HEK293T (cell line): ENCODE measurements at regions not wholly inside any gene's neighbourhood (a gene's known extent, or its start where the extent isn't known, plus 50 kb on each side); places are given as distances from the start of the nearest gene placed in this dataset.

Source experiments
- ARNT ChIP-seq: fragments of 450-650 bp; IDR thresholded peaks from 2 replicates; pipeline ENCODE4 v1.6.1; 2017; ENCODE audit warnings: mild to moderate bottlenecking
- BHLHE40 ChIP-seq: fragments of 450-650 bp; IDR thresholded peaks from 2 replicates; pipeline ENCODE4 v1.6.1; 2016; ENCODE audit warnings: mild to moderate bottlenecking, moderate library complexity, borderline replicate concordance
- FOXA1 ChIP-seq: fragments of 450-650 bp; IDR thresholded peaks from 2 replicates; pipeline ENCODE4 v1.6.1; 2016; ENCODE audit warnings: mild to moderate bottlenecking
- FOXK2 ChIP-seq: fragments of 450-650 bp; IDR thresholded peaks from 2 replicates; pipeline ENCODE4 v1.6.1; 2016; ENCODE audit warnings: mild to moderate bottlenecking
- FOXM1 ChIP-seq: fragments of 450-650 bp; IDR thresholded peaks from 2 replicates; pipeline ENCODE4 v1.6.1; 2017; ENCODE audit warnings: mild to moderate bottlenecking, borderline replicate concordance
- HDGF ChIP-seq: fragments of 450-650 bp; IDR thresholded peaks from 2 replicates; pipeline ENCODE4 v1.6.1; 2017; ENCODE audit warnings: antibody characterized with exemption, borderline replicate concordance
- LEF1 ChIP-seq: fragments of 450-650 bp; IDR thresholded peaks from 2 replicates; pipeline ENCODE4 v1.6.1; 2017; ENCODE audit warnings: mild to moderate bottlenecking, borderline replicate concordance
- NFRKB ChIP-seq: fragments of 450-650 bp; IDR thresholded peaks from 2 replicates; pipeline ENCODE4 v1.6.1; 2016; ENCODE audit warnings: mild to moderate bottlenecking, moderate library complexity
- PKNOX1 ChIP-seq: fragments of 450-650 bp; IDR thresholded peaks from 2 replicates; pipeline ENCODE4 v1.6.1; 2016
- SP1 ChIP-seq: fragments of 450-650 bp; IDR thresholded peaks from 2 replicates; pipeline ENCODE4 v1.6.1; 2017
- SUZ12 ChIP-seq: fragments of 450-650 bp; IDR thresholded peaks from 2 replicates; pipeline ENCODE4 v1.6.1; 2016; ENCODE audit warnings: mild to moderate bottlenecking
- TARDBP ChIP-seq: fragments of 450-650 bp; IDR thresholded peaks from 2 replicates; pipeline ENCODE4 v1.6.1; 2016
- ZNF384 ChIP-seq: fragments of 450-650 bp; IDR thresholded peaks from 2 replicates; pipeline ENCODE4 v1.6.1; 2016

DNA sequence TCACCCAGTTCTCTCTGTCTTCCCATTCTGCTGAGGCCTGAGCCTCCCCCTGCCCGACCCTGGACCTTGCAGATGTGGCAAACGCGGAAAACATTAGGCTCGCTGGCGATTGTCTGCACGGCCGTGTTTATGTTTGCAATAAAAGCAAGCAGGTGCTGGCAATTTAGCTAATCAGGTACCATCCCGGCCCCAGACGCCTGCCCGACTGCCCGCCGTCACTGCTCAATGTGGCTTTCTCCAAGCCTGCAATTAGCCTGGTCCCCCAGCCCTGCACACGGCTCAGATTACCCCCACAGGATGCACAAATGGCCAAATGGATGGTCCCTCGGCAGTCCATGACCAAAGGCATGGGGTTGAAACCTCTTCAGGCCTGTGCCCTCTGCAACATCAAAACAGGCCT lies 259.7 kb downstream of the MN1 start:
- no peak for TF ChIP-seq ZNF384
- TF ChIP-seq SP1, result no peak
- TF ChIP-seq FOXK2, result no peak
- TF ChIP-seq TARDBP, result no peak
- no peak for TF ChIP-seq ARNT
- no peak for TF ChIP-seq PKNOX1
- no peak for TF ChIP-seq FOXM1
- TF ChIP-seq HDGF, result no peak
- TF ChIP-seq BHLHE40, result no peak
- no peak for TF ChIP-seq NFRKB
- no peak for TF ChIP-seq SUZ12
- no peak for TF ChIP-seq FOXA1
- no peak for TF ChIP-seq LEF1
